Parathyroid adenoma (tissue), 2 donors: ENCODE measurements at regions not wholly inside any gene's neighbourhood (a gene's known extent, or its start where the extent isn't known, plus 50 kb on each side); places are given as distances from the start of the nearest gene placed in this dataset.

Experiments used
- H2AFZ ChIP-seq: fragments of 300-600 bp; sonication (generic); one replicate; pipeline ENCODE4 v1.7.0; 2017; ENCODE audit warnings: antibody characterized with exemption, mild to moderate bottlenecking
- H3K27ac ChIP-seq: fragments of 300-600 bp; sonication (generic); one replicate; pipeline ENCODE4 v1.7.0; 2017
- H3K27me3 ChIP-seq: fragments of 300-600 bp; sonication (generic); one replicate; pipeline ENCODE4 v1.7.0; 2017; ENCODE audit warnings: low read length; ENCODE audit not compliant: control insufficient read depth, insufficient read depth
- H3K36me3 ChIP-seq: fragments of 300-600 bp; sonication (generic); one replicate; pipeline ENCODE4 v1.7.0; 2017; ENCODE audit warnings: low read length; ENCODE audit not compliant: control insufficient read depth, insufficient read depth
- H3K4me1 ChIP-seq: fragments of 300-600 bp; sonication (generic); one replicate; pipeline ENCODE4 v1.7.0; 2017; ENCODE audit warnings: control low read depth
- H3K4me2 ChIP-seq: fragments of 300-600 bp; sonication (generic); one replicate; pipeline ENCODE4 v1.7.0; 2017; ENCODE audit warnings: low read length
- H3K4me3 ChIP-seq: fragments of 300-600 bp; sonication (generic); one replicate; pipeline ENCODE4 v1.7.0; 2017; ENCODE audit warnings: low read depth, low read length
- H3K79me2 ChIP-seq: fragments of 300-600 bp; sonication (generic); one replicate; pipeline ENCODE4 v1.7.0; 2017; ENCODE audit warnings: control low read depth
- H3K9ac ChIP-seq: fragments of 300-600 bp; sonication (generic); one replicate; pipeline ENCODE4 v1.7.0; 2017; ENCODE audit warnings: mild to moderate bottlenecking
- H3K9me3 ChIP-seq: fragments of 300-600 bp; sonication (generic); one replicate; pipeline ENCODE4 v1.7.0; 2017; ENCODE audit warnings: low read length; ENCODE audit not compliant: control insufficient read depth
- TF ChIP-seq, protein P1 (sequence below): fragments of 300-600 bp; sonication (generic); IDR thresholded peaks from one replicate; pipeline ENCODE4 v1.7.0; 2017; ENCODE audit warnings: antibody characterized with exemption, mild to moderate bottlenecking
- donor health status: primary hyperparathyroidism.

DNA sequence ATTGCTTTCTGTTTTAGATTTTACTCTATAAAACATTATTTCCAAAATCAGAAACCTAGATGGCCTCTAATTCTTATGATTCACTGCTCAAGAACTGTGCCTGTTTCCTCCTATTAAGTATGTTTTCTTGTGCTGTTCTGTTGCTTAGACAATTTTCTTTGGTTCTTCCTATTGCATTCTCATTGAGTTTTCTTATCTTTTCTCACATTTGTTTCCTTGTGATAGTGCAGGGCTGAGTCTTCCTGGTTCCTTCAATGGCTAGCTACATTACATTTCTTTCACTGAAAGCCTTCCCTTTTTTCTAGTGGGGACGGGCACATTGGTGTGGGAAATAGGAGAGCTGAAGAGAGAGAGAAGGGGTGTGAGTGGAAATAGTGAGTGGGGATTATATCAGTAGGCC lies 183.4 kb downstream of the CALCRL start:
- Histone ChIP-seq H3K4me1 (no peaks in the 10 kb centered on the region), H3K27ac (no peak overlapping the region), H3K27me3 (no peaks in the 10 kb centered on the region), H3K79me2 (no peaks in the 10 kb centered on the region), H3K9me3 (no peaks in the 10 kb centered on the region), H3K36me3 (no peaks in the 10 kb centered on the region), H3K9ac (no peak overlapping the region), H2AFZ (no peak overlapping the region), H3K4me2 (no peak overlapping the region), H3K4me3 (no peak overlapping the region)
- TF ChIP-seq, protein P1, sequence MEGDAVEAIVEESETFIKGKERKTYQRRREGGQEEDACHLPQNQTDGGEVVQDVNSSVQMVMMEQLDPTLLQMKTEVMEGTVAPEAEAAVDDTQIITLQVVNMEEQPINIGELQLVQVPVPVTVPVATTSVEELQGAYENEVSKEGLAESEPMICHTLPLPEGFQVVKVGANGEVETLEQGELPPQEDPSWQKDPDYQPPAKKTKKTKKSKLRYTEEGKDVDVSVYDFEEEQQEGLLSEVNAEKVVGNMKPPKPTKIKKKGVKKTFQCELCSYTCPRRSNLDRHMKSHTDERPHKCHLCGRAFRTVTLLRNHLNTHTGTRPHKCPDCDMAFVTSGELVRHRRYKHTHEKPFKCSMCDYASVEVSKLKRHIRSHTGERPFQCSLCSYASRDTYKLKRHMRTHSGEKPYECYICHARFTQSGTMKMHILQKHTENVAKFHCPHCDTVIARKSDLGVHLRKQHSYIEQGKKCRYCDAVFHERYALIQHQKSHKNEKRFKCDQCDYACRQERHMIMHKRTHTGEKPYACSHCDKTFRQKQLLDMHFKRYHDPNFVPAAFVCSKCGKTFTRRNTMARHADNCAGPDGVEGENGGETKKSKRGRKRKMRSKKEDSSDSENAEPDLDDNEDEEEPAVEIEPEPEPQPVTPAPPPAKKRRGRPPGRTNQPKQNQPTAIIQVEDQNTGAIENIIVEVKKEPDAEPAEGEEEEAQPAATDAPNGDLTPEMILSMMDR: no peak

GRCh38 chr2:187263675-187264560 lies 184.1 kb downstream of the CALCRL start:
- no peak overlapping the region for H3K9ac ChIP-seq
- TF ChIP-seq, protein P1: no peak

DNA sequence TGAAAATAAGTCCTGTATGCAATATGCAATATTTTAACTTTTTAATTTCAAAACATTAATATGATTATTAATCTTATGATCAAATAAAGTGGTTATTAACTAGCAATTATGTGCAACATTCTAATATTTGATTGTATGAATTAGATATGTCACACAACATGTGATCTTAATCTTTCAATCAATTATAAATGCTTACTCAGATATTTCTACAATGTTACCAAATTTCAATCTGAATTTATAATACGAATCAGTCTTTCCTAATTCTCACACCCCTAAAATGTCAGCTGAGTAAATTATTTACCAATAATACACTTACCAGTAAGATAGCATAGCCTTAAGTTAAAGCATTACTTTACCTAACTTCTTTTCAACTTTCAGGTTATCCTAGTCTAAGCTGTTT lies 186.3 kb downstream of the CALCRL start:
- H2AFZ ChIP-seq: no peak overlapping the region
- H3K9ac ChIP-seq: no peak overlapping the region
- TF ChIP-seq, protein P1: no peak
- no peaks in the 10 kb centered on the region for H3K36me3 ChIP-seq
- no peaks in the 10 kb centered on the region for H3K79me2 ChIP-seq
- no peak overlapping the region for H3K27ac ChIP-seq
- H3K27me3 ChIP-seq: no peaks in the 10 kb centered on the region
- no peaks in the 10 kb centered on the region for H3K9me3 ChIP-seq
- no peak overlapping the region for H3K4me2 ChIP-seq
- H3K4me3 ChIP-seq: no peak overlapping the region
- no peaks in the 10 kb centered on the region for H3K4me1 ChIP-seq

More at GRCh38 chr2:187263675-187264560, 184.1 kb downstream of the CALCRL start:
- no peak overlapping the region for H3K4me3 ChIP-seq
- no peak overlapping the region for H3K4me2 ChIP-seq
- no peaks in the 10 kb centered on the region for H3K4me1 ChIP-seq
- no peaks in the 10 kb centered on the region for H3K9me3 ChIP-seq
- H3K27me3 ChIP-seq: no peaks in the 10 kb centered on the region
- H3K27ac ChIP-seq: no peak overlapping the region
- H2AFZ ChIP-seq: no peak overlapping the region
- no peaks in the 10 kb centered on the region for H3K79me2 ChIP-seq
- H3K36me3 ChIP-seq: no peaks in the 10 kb centered on the region

- Histone ChIP-seq H3K79me2 (no peaks in the 10 kb centered on the region), H3K9me3 (no peaks in the 10 kb centered on the region), H3K9ac (no peak overlapping the region), H3K4me3 (no peak overlapping the region), H2AFZ (no peak overlapping the region), H3K27ac (no peak overlapping the region), H3K4me1 (no peaks in the 10 kb centered on the region), H3K36me3 (no peaks in the 10 kb centered on the region), H3K4me2 (no peak overlapping the region), H3K27me3 (no peaks in the 10 kb centered on the region)
- TF ChIP-seq, protein P1: no peak
Measured at GRCh38 chr2:187252063-187252462, 196.0 kb downstream of the CALCRL start.

DNA sequence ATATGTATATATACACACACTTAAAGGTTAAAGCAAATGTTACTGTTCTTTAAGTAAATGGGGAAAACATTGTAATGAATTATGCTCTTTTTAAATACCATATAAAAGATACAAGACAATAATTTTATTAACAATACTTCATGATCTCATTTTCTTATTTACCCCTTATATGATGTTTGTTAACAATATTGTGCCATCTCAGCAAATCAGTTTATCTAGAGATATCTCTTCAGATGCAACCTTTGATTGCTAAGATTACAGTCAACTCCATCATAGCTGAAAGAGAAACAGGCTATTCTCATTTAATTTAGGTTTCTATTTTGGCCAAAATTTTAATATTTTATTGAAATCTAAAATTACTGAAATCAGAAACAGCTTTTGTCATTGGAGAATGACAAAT lies 197.9 kb downstream of the CALCRL start:
- Histone ChIP-seq H3K27me3 (no peaks in the 10 kb centered on the region), H3K79me2 (no peaks in the 10 kb centered on the region), H3K4me1 (no peaks in the 10 kb centered on the region), H3K4me3 (no peak overlapping the region), H3K36me3 (no peaks in the 10 kb centered on the region), H3K9me3 (no peaks in the 10 kb centered on the region), H3K4me2 (no peak overlapping the region), H3K9ac (no peak overlapping the region), H3K27ac (no peak overlapping the region), H2AFZ (no peak overlapping the region)
- TF ChIP-seq, protein P1: no peak
